ENCODE measurements at regions not wholly inside any gene's neighbourhood (a gene's known extent, or its start where the extent isn't known, plus 50 kb on each side); places are given as distances from the start of the nearest gene placed in this dataset.

- Histone ChIP-seq H3K4me3 (no peak overlapping the region), H3K27ac (no peak overlapping the region)
- no peak for DNase-seq (ENCODE audit: low spot score)
- TF ChIP-seq CTCF (IDR thresholded peaks at IDR 0.05): no peak
Measured at GRCh38 chr6:15088904-15089568, 156.8 kb upstream of the JARID2 start.

GRCh38 chr6:15089569-15090144, 156.2 kb upstream of the JARID2 start:
- no peak for TF ChIP-seq CTCF (IDR thresholded peaks at IDR 0.05)
- Histone ChIP-seq H3K27ac (no peak overlapping the region), H3K4me3 (no peak overlapping the region)
- DNase-seq (ENCODE audit: low spot score): no peak

- H3K4me3 ChIP-seq: no peak overlapping the region
- no peak for DNase-seq (ENCODE audit: low spot score)
- H3K27ac ChIP-seq: no peak overlapping the region
- no peak for TF ChIP-seq CTCF (IDR thresholded peaks at IDR 0.05)
Measured at GRCh38 chr6:15090145-15090579, 155.7 kb upstream of the JARID2 start.

GRCh38 chr6:15090745-15091384, 155.0 kb upstream of the JARID2 start:
- H3K27ac ChIP-seq: no peak overlapping the region
- no peak for TF ChIP-seq CTCF (IDR thresholded peaks at IDR 0.05)
- DNase-seq (ENCODE audit: low spot score): no peak
- H3K4me3 ChIP-seq: no peak overlapping the region

GRCh38 chr6:15096894-15097837, 148.7 kb upstream of the JARID2 start:
- no peak for DNase-seq (ENCODE audit: low spot score)
- no peak for TF ChIP-seq CTCF (IDR thresholded peaks at IDR 0.05)
- Histone ChIP-seq H3K27ac (no peak overlapping the region), H3K4me3 (no peak overlapping the region)

GRCh38 chr6:15101130-15101529, 144.7 kb upstream of the JARID2 start:
- DNase-seq (ENCODE audit: low spot score): no peak
- Histone ChIP-seq H3K27ac (no peak overlapping the region), H3K4me3 (no peak overlapping the region)
- TF ChIP-seq CTCF (IDR thresholded peaks at IDR 0.05): no peak

All from coronary artery (tissue), 2 donors.